Superior temporal gyrus (tissue), 1 donor: ENCODE measurements at regions not wholly inside any gene's neighbourhood (a gene's known extent, or its start where the extent isn't known, plus 50 kb on each side); places are given as distances from the start of the nearest gene placed in this dataset.
"Not testable (repeated sequence)": the region's sequence is repeated elsewhere in the genome, so short reads cannot be mapped to it uniquely, and the experiment has no call there.

Experiments used
- DNase-seq: peaks from one replicate; pipeline ENCODE4 v3.0.0-alpha.2; 2016; ENCODE audit errors: extremely low spot score

- DNase-seq, result no peak
These were observed 92.0 kb upstream of the AMN1 start for GRCh38 chr12:31820832-31821231.

GRCh38 chr12:31819427-31819826 is 90.6 kb upstream of the AMN1 start:
- no peak for DNase-seq

- no peak for DNase-seq
These were observed 89.9 kb upstream of the AMN1 start for GRCh38 chr12:31818623-31819268.

- DNase-seq, result no peak
These were observed 88.3 kb upstream of the AMN1 start for GRCh38 chr12:31817120-31817519.

GRCh38 chr12:31815096-31815495 is 86.3 kb upstream of the AMN1 start:
- DNase-seq, result no peak

- DNase-seq, result no peak
These were observed 84.5 kb upstream of the AMN1 start for GRCh38 chr12:31813305-31813704.

- DNase-seq, result no peak
These were observed 78.9 kb upstream of the AMN1 start for GRCh38 chr12:31807773-31808097.

- not testable (repeated sequence) for DNase-seq
These were observed 78.4 kb upstream of the AMN1 start for GRCh38 chr12:31807081-31807772.

- DNase-seq, result not testable (repeated sequence)
These were observed 76.9 kb upstream of the AMN1 start for GRCh38 chr12:31805681-31806080.

- DNase-seq, result not testable (repeated sequence)
These were observed 75.9 kb upstream of the AMN1 start for GRCh38 chr12:31804707-31805106.

- peak; percentile 2 for DNase-seq
These were observed 75.3 kb upstream of the AMN1 start for GRCh38 chr12:31804185-31804504.

- peak; percentile 3 for DNase-seq
These were observed 74.7 kb upstream of the AMN1 start for GRCh38 chr12:31803306-31804184.

- DNase-seq, result no peak
These were observed 73.1 kb upstream of the AMN1 start for GRCh38 chr12:31801872-31802271.

GRCh38 chr12:31797230-31797872 is 68.5 kb upstream of the AMN1 start:
- DNase-seq, result no peak

GRCh38 chr12:31796270-31796951 is 67.6 kb upstream of the AMN1 start:
- DNase-seq, result no peak

- no peak for DNase-seq
These were observed 65.9 kb upstream of the AMN1 start for GRCh38 chr12:31794745-31795144.

GRCh38 chr12:31791265-31791664 is 62.4 kb upstream of the AMN1 start:
- not testable (repeated sequence) for DNase-seq

GRCh38 chr12:31790759-31791158 is 61.9 kb upstream of the AMN1 start:
- no peak for DNase-seq

GRCh38 chr12:31785318-31785717 is 56.5 kb upstream of the AMN1 start:
- no peak for DNase-seq

GRCh38 chr12:31783996-31784645 is 55.3 kb upstream of the AMN1 start:
- DNase-seq, result no peak

GRCh38 chr12:31783556-31783955 is 54.7 kb upstream of the AMN1 start:
- DNase-seq, result no peak
